ENCODE measurements at regions not wholly inside any gene's neighbourhood (a gene's known extent, or its start where the extent isn't known, plus 50 kb on each side); places are given as distances from the start of the nearest gene placed in this dataset.

DNA sequence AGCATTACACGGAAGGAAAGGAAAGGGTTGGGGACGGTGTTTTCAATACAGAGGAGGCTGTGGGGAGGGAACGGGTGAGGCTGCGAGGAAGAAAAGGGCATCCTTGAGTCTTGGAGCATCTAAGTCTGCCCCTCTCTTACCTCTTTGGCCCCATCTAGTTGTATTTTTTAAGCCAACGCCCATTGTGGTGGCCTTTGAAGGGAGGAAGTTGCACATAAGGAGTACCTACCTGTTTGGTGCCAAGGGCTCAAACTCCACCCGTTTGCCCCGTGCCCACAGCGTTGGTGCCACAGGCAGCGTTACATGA, 146.1 kb upstream of the UMPS start:
- H3K4me3 ChIP-seq (replicated peaks; ENCODE audit: low read depth, low read length), result peak overlapping the region; percentile 43
- TF ChIP-seq, protein P1, sequence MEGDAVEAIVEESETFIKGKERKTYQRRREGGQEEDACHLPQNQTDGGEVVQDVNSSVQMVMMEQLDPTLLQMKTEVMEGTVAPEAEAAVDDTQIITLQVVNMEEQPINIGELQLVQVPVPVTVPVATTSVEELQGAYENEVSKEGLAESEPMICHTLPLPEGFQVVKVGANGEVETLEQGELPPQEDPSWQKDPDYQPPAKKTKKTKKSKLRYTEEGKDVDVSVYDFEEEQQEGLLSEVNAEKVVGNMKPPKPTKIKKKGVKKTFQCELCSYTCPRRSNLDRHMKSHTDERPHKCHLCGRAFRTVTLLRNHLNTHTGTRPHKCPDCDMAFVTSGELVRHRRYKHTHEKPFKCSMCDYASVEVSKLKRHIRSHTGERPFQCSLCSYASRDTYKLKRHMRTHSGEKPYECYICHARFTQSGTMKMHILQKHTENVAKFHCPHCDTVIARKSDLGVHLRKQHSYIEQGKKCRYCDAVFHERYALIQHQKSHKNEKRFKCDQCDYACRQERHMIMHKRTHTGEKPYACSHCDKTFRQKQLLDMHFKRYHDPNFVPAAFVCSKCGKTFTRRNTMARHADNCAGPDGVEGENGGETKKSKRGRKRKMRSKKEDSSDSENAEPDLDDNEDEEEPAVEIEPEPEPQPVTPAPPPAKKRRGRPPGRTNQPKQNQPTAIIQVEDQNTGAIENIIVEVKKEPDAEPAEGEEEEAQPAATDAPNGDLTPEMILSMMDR (IDR thresholded peaks at IDR 0.05; ENCODE audit: low read depth, low read length, missing control alignments), result no peak
- no peak for DNase-seq (ENCODE audit: extremely low read depth, low read depth)

DNA sequence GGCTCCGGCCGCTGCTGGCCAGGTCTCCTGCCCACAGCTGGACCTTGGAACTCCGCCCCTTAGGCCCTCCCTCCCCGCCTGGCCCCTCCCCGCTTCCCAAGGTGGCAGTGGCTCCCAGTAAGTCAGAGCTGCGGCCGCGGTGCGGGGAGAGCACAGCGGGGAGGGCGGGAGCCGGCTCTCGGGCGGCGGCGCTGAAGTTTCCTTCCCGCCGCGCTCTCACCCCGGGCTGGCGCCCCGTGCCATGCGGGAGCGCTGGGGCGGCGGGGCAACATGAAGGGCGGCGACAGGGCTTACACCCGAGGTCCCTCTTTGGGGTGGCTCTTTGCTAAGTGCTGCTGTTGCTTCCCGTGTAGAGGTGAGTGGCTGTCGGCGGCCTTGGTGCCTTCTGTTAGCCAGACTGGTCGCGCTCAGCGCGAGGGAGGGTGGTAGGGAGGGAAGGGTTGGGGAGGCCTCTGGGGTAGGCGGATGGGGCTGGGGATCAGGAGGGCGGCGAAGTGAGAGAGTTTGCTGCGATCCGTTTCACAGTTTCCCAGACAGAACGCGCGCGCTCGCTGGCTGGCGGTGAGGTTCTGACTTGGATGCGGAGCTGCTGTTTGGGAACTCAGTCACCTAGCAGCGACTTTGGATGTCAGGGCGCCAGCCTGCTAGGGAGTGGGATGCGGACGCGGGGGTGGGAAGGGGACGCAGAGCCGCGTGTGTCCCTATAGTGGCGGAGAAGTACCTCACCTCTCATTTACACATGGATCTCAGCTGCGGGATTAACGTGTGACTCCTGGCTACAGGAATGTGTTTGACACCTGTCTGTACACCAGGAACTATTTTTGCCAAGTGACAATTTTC, 145.5 kb upstream of the UMPS start:
- peak overlapping the region; percentile 43 for H3K4me3 ChIP-seq (replicated peaks; ENCODE audit: low read depth, low read length)
- no peak for DNase-seq (ENCODE audit: extremely low read depth, low read depth)

DNA sequence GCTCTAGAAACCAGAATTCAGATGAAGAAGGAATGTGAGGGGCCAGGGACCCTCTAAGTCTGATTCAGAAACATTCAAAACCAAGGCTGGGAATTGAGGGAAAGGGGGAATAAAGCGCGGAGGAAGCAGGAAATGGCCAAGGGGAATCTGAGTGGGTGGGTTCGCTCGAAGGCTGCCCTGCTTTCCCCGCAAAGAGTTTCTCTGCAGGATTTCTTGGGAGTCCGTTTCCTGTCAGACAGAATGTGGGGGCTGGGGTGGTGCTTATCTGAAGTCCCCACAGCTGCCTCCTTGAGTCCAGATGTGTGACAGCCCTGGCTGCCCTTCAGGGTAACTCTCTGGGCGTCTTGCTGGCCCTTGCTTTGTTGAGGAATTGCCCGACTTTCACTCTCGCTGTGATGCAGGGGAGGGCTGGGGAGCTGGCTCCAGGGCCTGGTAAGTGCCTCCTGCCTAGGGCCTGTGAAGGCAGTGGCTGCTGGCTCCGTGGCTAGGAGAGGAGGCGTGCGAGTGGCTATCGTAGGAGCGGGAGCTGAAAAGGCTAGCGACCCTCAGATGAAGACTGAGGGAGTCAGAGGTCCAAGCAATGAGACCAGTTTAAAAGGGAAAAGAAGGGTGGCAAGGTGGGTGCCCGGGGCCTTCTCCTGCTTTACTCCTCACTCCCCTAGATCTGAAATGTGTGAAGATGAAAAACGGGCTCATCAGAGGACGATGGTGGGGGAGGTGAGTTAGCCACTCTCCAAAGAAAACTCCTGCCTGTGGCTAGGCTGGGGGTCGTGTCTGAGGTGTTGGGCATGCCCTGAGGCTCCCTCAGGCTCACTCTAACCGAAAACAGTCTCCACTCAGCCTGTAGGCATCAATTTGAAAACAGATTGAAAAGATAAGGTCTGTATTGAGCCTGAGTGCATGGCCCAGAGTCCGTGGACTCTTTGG, 143.9 kb upstream of the UMPS start:
- H3K4me3 ChIP-seq (replicated peaks; ENCODE audit: low read depth, low read length), result no peak overlapping the region
- TF ChIP-seq, protein P1 (IDR thresholded peaks at IDR 0.05; ENCODE audit: low read depth, low read length, missing control alignments), result no peak
- no peak for DNase-seq (ENCODE audit: extremely low read depth, low read depth)

More for the DNA sequence above, 145.5 kb upstream of the UMPS start:
- TF ChIP-seq, protein P1 (IDR thresholded peaks at IDR 0.05; ENCODE audit: low read depth, low read length, missing control alignments), result no peak

DNA sequence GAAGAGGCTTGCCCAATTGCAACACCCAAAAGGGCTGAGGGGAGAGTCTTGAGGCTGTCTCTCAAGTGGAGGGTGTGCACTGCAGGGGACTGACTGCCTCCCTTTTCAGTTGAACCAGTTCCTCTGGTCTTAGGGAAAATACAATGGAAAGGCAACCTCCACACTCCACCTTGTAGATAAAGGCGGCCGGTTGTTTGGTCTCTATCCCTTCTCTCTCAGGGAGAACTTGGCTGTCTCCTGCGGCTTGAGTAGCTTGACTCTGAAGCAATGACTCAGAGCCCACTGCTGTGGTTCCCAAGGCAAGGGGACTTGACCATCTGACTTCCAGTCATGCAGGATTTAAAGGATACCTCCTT, 143.2 kb upstream of the UMPS start:
- no peak for DNase-seq (ENCODE audit: extremely low read depth, low read depth)
- no peak overlapping the region for H3K4me3 ChIP-seq (replicated peaks; ENCODE audit: low read depth, low read length)
- TF ChIP-seq, protein P1 (IDR thresholded peaks at IDR 0.05; ENCODE audit: low read depth, low read length, missing control alignments), result no peak

DNA sequence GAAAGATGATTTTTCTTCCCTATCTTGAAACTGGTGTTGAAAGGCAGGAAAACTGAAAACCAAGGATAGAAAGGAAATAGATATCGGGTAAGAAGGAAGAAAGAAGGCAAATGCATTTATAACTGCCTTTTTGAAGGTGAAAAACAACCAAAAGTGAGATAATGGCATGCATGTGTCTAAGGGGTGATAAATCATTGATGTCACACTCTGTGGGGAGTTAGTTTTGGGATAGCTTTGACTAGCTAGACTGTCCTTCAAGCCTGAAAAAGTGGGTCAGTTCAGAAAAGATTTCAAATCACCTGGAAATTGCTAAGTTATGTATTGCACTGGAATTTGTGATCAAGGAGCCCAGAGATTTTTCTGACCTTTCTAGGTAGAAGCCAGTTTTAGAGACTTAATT, 142.2 kb upstream of the UMPS start:
- no peak overlapping the region for H3K4me3 ChIP-seq (replicated peaks; ENCODE audit: low read depth, low read length)
- TF ChIP-seq, protein P1 (IDR thresholded peaks at IDR 0.05; ENCODE audit: low read depth, low read length, missing control alignments), result no peak
- DNase-seq (ENCODE audit: extremely low read depth, low read depth), result no peak

DNA sequence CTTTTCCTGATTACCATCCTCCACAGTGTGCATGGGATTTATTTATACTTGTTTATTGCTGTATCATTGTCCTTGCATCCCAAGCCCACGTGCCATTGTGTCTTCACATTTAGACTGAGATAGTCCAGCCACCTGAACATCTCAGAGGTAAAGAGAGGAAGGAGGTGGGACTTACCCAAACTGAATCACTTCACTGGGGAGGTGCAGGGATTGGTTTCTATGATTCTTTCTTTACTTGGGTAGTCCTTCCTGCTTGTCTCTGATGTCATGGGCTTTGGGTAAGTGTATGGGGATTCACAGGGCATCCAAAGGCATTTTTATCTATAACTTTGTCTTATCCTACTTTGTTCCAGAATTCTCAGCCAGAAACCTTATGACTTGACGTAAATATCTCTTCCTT, 141.5 kb upstream of the UMPS start:
- H3K4me3 ChIP-seq (replicated peaks; ENCODE audit: low read depth, low read length), result no peak overlapping the region
- DNase-seq (ENCODE audit: extremely low read depth, low read depth), result no peak
- TF ChIP-seq, protein P1 (IDR thresholded peaks at IDR 0.05; ENCODE audit: low read depth, low read length, missing control alignments), result no peak

All from HFF-Myc (cell line).